GM19397 (cell line): ENCODE measurements at regions not wholly inside any gene's neighbourhood (a gene's known extent, or its start where the extent isn't known, plus 50 kb on each side); places are given as distances from the start of the nearest gene placed in this dataset.

Source experiments
- ATAC-seq: cut with Tn5 transposase; IDR thresholded peaks from one replicate; pipeline ENCODE4 v1.9.1; 2021; ENCODE audit warnings: mild to moderate bottlenecking, moderate library complexity; ENCODE audit not compliant: unreplicated experiment

GRCh38 chr20:52823303-52823702, 148.9 kb upstream of the TSHZ2 start:
- no peak for ATAC-seq

- ATAC-seq, result no peak
Measured at GRCh38 chr20:52820641-52821292, 151.4 kb upstream of the TSHZ2 start.

GRCh38 chr20:52818491-52818890, 153.7 kb upstream of the TSHZ2 start:
- ATAC-seq, result no peak

GRCh38 chr20:52817981-52818380, 154.2 kb upstream of the TSHZ2 start:
- ATAC-seq, result no peak

GRCh38 chr20:52817511-52817910, 154.6 kb upstream of the TSHZ2 start:
- ATAC-seq, result no peak

- no peak for ATAC-seq
Measured at GRCh38 chr20:52814371-52814770, 157.8 kb upstream of the TSHZ2 start.

- no peak for ATAC-seq
Measured at GRCh38 chr20:52812231-52812847, 159.8 kb upstream of the TSHZ2 start.

GRCh38 chr20:52809003-52809402, 163.2 kb upstream of the TSHZ2 start:
- no peak for ATAC-seq

- ATAC-seq, result no peak
Measured at GRCh38 chr20:52806918-52807317, 165.2 kb upstream of the TSHZ2 start.

GRCh38 chr20:52805843-52806242, 166.3 kb upstream of the TSHZ2 start:
- ATAC-seq, result no peak

- ATAC-seq, result no peak
Measured at GRCh38 chr20:52805296-52805571, 166.9 kb upstream of the TSHZ2 start.

GRCh38 chr20:52804497-52805295, 167.5 kb upstream of the TSHZ2 start:
- ATAC-seq, result no peak

GRCh38 chr20:52801628-52802006, 170.5 kb upstream of the TSHZ2 start:
- ATAC-seq, result no peak

GRCh38 chr20:52800734-52801627, 171.2 kb upstream of the TSHZ2 start:
- no peak for ATAC-seq

GRCh38 chr20:52799130-52799529, 173.0 kb upstream of the TSHZ2 start:
- ATAC-seq, result no peak

- ATAC-seq, result no peak
Measured at GRCh38 chr20:52798124-52798523, 174.0 kb upstream of the TSHZ2 start.

GRCh38 chr20:52794853-52795252, 177.3 kb upstream of the TSHZ2 start:
- no peak for ATAC-seq

GRCh38 chr20:52793339-52793963, 178.7 kb upstream of the TSHZ2 start:
- no peak for ATAC-seq

- ATAC-seq, result no peak
Measured at GRCh38 chr20:52791091-52791490, 181.1 kb upstream of the TSHZ2 start.

- no peak for ATAC-seq
Measured at GRCh38 chr20:52789716-52790115, 182.4 kb upstream of the TSHZ2 start.

GRCh38 chr20:52787962-52788361, 184.2 kb upstream of the TSHZ2 start:
- ATAC-seq, result no peak
